ENCODE measurements at regions not wholly inside any gene's neighbourhood (a gene's known extent, or its start where the extent isn't known, plus 50 kb on each side); places are given as distances from the start of the nearest gene placed in this dataset.

GRCh38 chr12:91616416-91616815 is 433.8 kb upstream of the DCN start:
- 71% methylated on average over 2 of the region's 2 CpGs for WGBS
- no peak for DNase-seq (ENCODE audit: extremely low spot score)
- Histone ChIP-seq H3K27ac (ENCODE audit: low read depth) (no peak overlapping the region), H3K4me3 (ENCODE audit: low read depth, low read length) (no peak overlapping the region), H3K4me1 (ENCODE audit: insufficient read depth) (no peaks in the 10 kb centered on the region), H3K36me3 (ENCODE audit: insufficient read depth) (no peaks in the 10 kb centered on the region)

- Histone ChIP-seq H3K4me3 (ENCODE audit: low read depth, low read length) (no peak overlapping the region), H3K27ac (ENCODE audit: low read depth) (no peak overlapping the region), H3K36me3 (ENCODE audit: insufficient read depth) (no peaks in the 10 kb centered on the region), H3K4me1 (ENCODE audit: insufficient read depth) (no peaks in the 10 kb centered on the region)
- 89% methylated on average over 4 of the region's 4 CpGs for WGBS
- DNase-seq (ENCODE audit: extremely low spot score): no peak
Measured at GRCh38 chr12:91613223-91613779, 430.7 kb upstream of the DCN start.

GRCh38 chr12:91610561-91610960 is 427.9 kb upstream of the DCN start:
- no peaks in the 10 kb centered on the region for H3K4me1 ChIP-seq (ENCODE audit: insufficient read depth)
- WGBS: 93% methylated on average over 3 of the region's 3 CpGs
- no peak for DNase-seq (ENCODE audit: extremely low spot score)
- H3K27ac ChIP-seq (ENCODE audit: low read depth): no peak overlapping the region
- no peaks in the 10 kb centered on the region for H3K36me3 ChIP-seq (ENCODE audit: insufficient read depth)
- no peak overlapping the region for H3K4me3 ChIP-seq (ENCODE audit: low read depth, low read length)

- no peaks in the 10 kb centered on the region for H3K36me3 ChIP-seq (ENCODE audit: insufficient read depth)
- no peak overlapping the region for H3K27ac ChIP-seq (ENCODE audit: low read depth)
- WGBS: 84% methylated on average over 1 of the region's 1 CpG
- DNase-seq (ENCODE audit: extremely low spot score): no peak
- no peak overlapping the region for H3K4me3 ChIP-seq (ENCODE audit: low read depth, low read length)
- H3K4me1 ChIP-seq (ENCODE audit: insufficient read depth): no peaks in the 10 kb centered on the region
Measured at GRCh38 chr12:91609283-91609682, 426.7 kb upstream of the DCN start.

- H3K36me3 ChIP-seq (ENCODE audit: insufficient read depth): no peaks in the 10 kb centered on the region
- no peaks in the 10 kb centered on the region for H3K4me1 ChIP-seq (ENCODE audit: insufficient read depth)
- no peak overlapping the region for H3K27ac ChIP-seq (ENCODE audit: low read depth)
- H3K4me3 ChIP-seq (ENCODE audit: low read depth, low read length): no peak overlapping the region
- DNase-seq (ENCODE audit: extremely low spot score): no peak
Measured at GRCh38 chr12:91608542-91608941, 425.9 kb upstream of the DCN start.

- Histone ChIP-seq H3K4me3 (ENCODE audit: low read depth, low read length) (no peak overlapping the region), H3K36me3 (ENCODE audit: insufficient read depth) (no peaks in the 10 kb centered on the region), H3K4me1 (ENCODE audit: insufficient read depth) (no peaks in the 10 kb centered on the region), H3K27ac (ENCODE audit: low read depth) (no peak overlapping the region)
- no peak for DNase-seq (ENCODE audit: extremely low spot score)
- WGBS: 73% methylated on average over 3 of the region's 3 CpGs
Measured at GRCh38 chr12:91606662-91607377, 424.2 kb upstream of the DCN start.

GRCh38 chr12:91604897-91605296 is 422.3 kb upstream of the DCN start:
- WGBS: 63% methylated on average over 6 of the region's 6 CpGs
- Histone ChIP-seq H3K27ac (ENCODE audit: low read depth) (no peak overlapping the region), H3K4me1 (ENCODE audit: insufficient read depth) (no peaks in the 10 kb centered on the region), H3K36me3 (ENCODE audit: insufficient read depth) (no peaks in the 10 kb centered on the region), H3K4me3 (ENCODE audit: low read depth, low read length) (no peak overlapping the region)
- DNase-seq (ENCODE audit: extremely low spot score): no peak

GRCh38 chr12:91603060-91603459 is 420.4 kb upstream of the DCN start:
- Histone ChIP-seq H3K4me3 (ENCODE audit: low read depth, low read length) (no peak overlapping the region), H3K27ac (ENCODE audit: low read depth) (no peak overlapping the region), H3K36me3 (ENCODE audit: insufficient read depth) (no peaks in the 10 kb centered on the region), H3K4me1 (ENCODE audit: insufficient read depth) (no peaks in the 10 kb centered on the region)
- WGBS: 44% methylated on average over 2 of the region's 2 CpGs
- DNase-seq (ENCODE audit: extremely low spot score): no peak

GRCh38 chr12:91601054-91601453 is 418.4 kb upstream of the DCN start:
- Histone ChIP-seq H3K4me3 (ENCODE audit: low read depth, low read length) (no peak overlapping the region), H3K27ac (ENCODE audit: low read depth) (no peak overlapping the region), H3K4me1 (ENCODE audit: insufficient read depth) (no peaks in the 10 kb centered on the region), H3K36me3 (ENCODE audit: insufficient read depth) (no peaks in the 10 kb centered on the region)
- 88% methylated on average over 4 of the region's 4 CpGs for WGBS
- DNase-seq (ENCODE audit: extremely low spot score): no peak

- Histone ChIP-seq H3K27ac (ENCODE audit: low read depth) (no peak overlapping the region), H3K4me3 (ENCODE audit: low read depth, low read length) (no peak overlapping the region)
- WGBS: 87% methylated on average over 1 of the region's 1 CpG
Measured at GRCh38 chr12:91594715-91595114, 412.1 kb upstream of the DCN start.

GRCh38 chr12:91591639-91591987 is 409.0 kb upstream of the DCN start:
- 0% methylated on average over 1 of the region's 1 CpG for WGBS
- H3K4me1 ChIP-seq (ENCODE audit: insufficient read depth): no peaks in the 10 kb centered on the region
- peak overlapping the region; percentile 23 for H3K27ac ChIP-seq (ENCODE audit: low read depth)
- no peak overlapping the region for H3K4me3 ChIP-seq (ENCODE audit: low read depth, low read length)
- no peaks in the 10 kb centered on the region for H3K36me3 ChIP-seq (ENCODE audit: insufficient read depth)
- DNase-seq (ENCODE audit: extremely low spot score): no peak

More at GRCh38 chr12:91594715-91595114, 412.1 kb upstream of the DCN start:
- no peak for DNase-seq (ENCODE audit: extremely low spot score)
- Histone ChIP-seq H3K4me1 (ENCODE audit: insufficient read depth) (no peaks in the 10 kb centered on the region), H3K36me3 (ENCODE audit: insufficient read depth) (no peaks in the 10 kb centered on the region)

GRCh38 chr12:91590966-91591638 is 408.5 kb upstream of the DCN start:
- Histone ChIP-seq H3K27ac (ENCODE audit: low read depth) (peak overlapping the region; percentile 23), H3K4me3 (ENCODE audit: low read depth, low read length) (no peak overlapping the region), H3K4me1 (ENCODE audit: insufficient read depth) (no peaks in the 10 kb centered on the region), H3K36me3 (ENCODE audit: insufficient read depth) (no peaks in the 10 kb centered on the region)
- no peak for DNase-seq (ENCODE audit: extremely low spot score)
- WGBS: 96% methylated on average over 1 of the region's 1 CpG

GRCh38 chr12:91588874-91589454 is 406.3 kb upstream of the DCN start:
- no peak overlapping the region for H3K4me3 ChIP-seq (ENCODE audit: low read depth, low read length)
- no peaks in the 10 kb centered on the region for H3K36me3 ChIP-seq (ENCODE audit: insufficient read depth)
- H3K27ac ChIP-seq (ENCODE audit: low read depth): no peak overlapping the region
- no peak for DNase-seq (ENCODE audit: extremely low spot score)
- 37% methylated on average over 2 of the region's 2 CpGs for WGBS
- no peaks in the 10 kb centered on the region for H3K4me1 ChIP-seq (ENCODE audit: insufficient read depth)

GRCh38 chr12:91586015-91586414 is 403.4 kb upstream of the DCN start:
- Histone ChIP-seq H3K27ac (ENCODE audit: low read depth) (no peak overlapping the region), H3K36me3 (ENCODE audit: insufficient read depth) (no peaks in the 10 kb centered on the region), H3K4me3 (ENCODE audit: low read depth, low read length) (no peak overlapping the region), H3K4me1 (ENCODE audit: insufficient read depth) (no peaks in the 10 kb centered on the region)
- DNase-seq (ENCODE audit: extremely low spot score): no peak
- 81% methylated on average over 5 of the region's 5 CpGs for WGBS
